B cell (primary cell): ENCODE measurements at regions not wholly inside any gene's neighbourhood (a gene's known extent, or its start where the extent isn't known, plus 50 kb on each side); places are given as distances from the start of the nearest gene placed in this dataset.

Experiments
- ATAC-seq: fragments of 200-7000 bp; cut with Tn5 transposase; one replicate; pipeline ENCODE4 v1.10.0; 2021; ENCODE audit warnings: low read depth, mild to moderate bottlenecking, moderate number of reproducible peaks, moderate library complexity
- CTCF ChIA-PET: fragments of 350-600 bp; sonication (Branson Sonifier 250); formaldehyde crosslinking; loops from one replicate; lab custom pipeline; 2021; ENCODE audit warnings: antibody characterized with exemption, inconsistent platforms; lab: Charles Lee
- POLR2A ChIA-PET: fragments of 350-600 bp; sonication (Branson Sonifier 250); formaldehyde crosslinking; loops from one replicate; lab custom pipeline; 2021; ENCODE audit warnings: antibody characterized with exemption; lab: Charles Lee
- DNase-seq: peaks from one replicate; pipeline ENCODE4 v3.0.0; 2013
- H2AFZ ChIP-seq: 2 replicates; pipeline ENCODE4 v1.6.1; 2012; ENCODE audit warnings: mild to moderate bottlenecking, low read depth, low read length; ENCODE audit not compliant: insufficient read depth, poor library complexity, severe bottlenecking
- H3K27ac ChIP-seq, 2 donors: 1 replicate in 1 of 2; 2 replicates in 1 of 2; pipeline ENCODE4 v1.5.1; 2012 to 2013; ENCODE audit warnings: low read length in 2 of 2, mild to moderate bottlenecking in 2 of 2, moderate library complexity in 1 of 2
- H3K27me3 ChIP-seq, 4 experiments: fragments of 200-600 bp in 1 of 4; sonication (generic) in 1 of 4; replicated peaks in 1 of 4; 1 replicate in 2 of 4; 2 replicates in 2 of 4; pipeline versions ENCODE4 v1.6.1 to v1.7.0; 2013 to 2016; ENCODE audit warnings: low read length in 3 of 4, mild to moderate bottlenecking in 2 of 4, mixed read lengths in 1 of 4, moderate library complexity in 1 of 4; ENCODE audit not compliant: insufficient read depth in 4 of 4, control insufficient read depth in 3 of 4; ENCODE audit errors: control extremely low read depth in 1 of 4
- H3K36me3 ChIP-seq, 2 experiments: replicated peaks in 1 of 2; 1 replicate in 1 of 2; 2 replicates in 1 of 2; pipeline versions ENCODE4 v1.6.1 to v1.7.1; 2013; ENCODE audit warnings: low read length in 1 of 2; ENCODE audit not compliant: insufficient read depth in 2 of 2, control insufficient read depth in 1 of 2; ENCODE audit errors: control extremely low read depth in 1 of 2, extremely low read depth in 1 of 2
- H3K4me1 ChIP-seq, 2 donors: fragments of 200-600 bp in 1 of 2; sonication (generic) in 1 of 2; 1 replicate in 1 of 2; 2 replicates in 1 of 2; pipeline versions ENCODE4 v1.5.1 to v1.6.1; 2013 to 2017; ENCODE audit warnings: low read length in 2 of 2; ENCODE audit not compliant: control insufficient read depth in 2 of 2, insufficient read depth in 2 of 2
- H3K4me2 ChIP-seq: replicated peaks from 2 replicates; pipeline ENCODE3; 2012; ENCODE audit warnings: mild to moderate bottlenecking, low read depth, low read length; ENCODE audit not compliant: poor library complexity, severe bottlenecking
- H3K4me3 ChIP-seq, 5 experiments: fragments of 200-600 bp in 1 of 5; sonication (generic) in 1 of 5; 1 replicate in 3 of 5; 2 replicates in 2 of 5; pipeline versions ENCODE4 v1.5.1 to v1.7.0; 2011 to 2016; ENCODE audit warnings: low read length in 4 of 5, mild to moderate bottlenecking in 4 of 5, low read depth in 2 of 5, control low read depth in 1 of 5, moderate library complexity in 1 of 5; ENCODE audit not compliant: insufficient read depth in 1 of 5; ENCODE audit errors: control extremely low read depth in 1 of 5, extremely low read depth in 1 of 5
- H3K79me2 ChIP-seq: fragments of 200-600 bp; sonication (generic); one replicate; pipeline ENCODE4 v1.6.0; 2016; ENCODE audit warnings: low read length; ENCODE audit not compliant: control insufficient read depth, insufficient read depth
- H3K9ac ChIP-seq: fragments of 200-600 bp; sonication (generic); 2 replicates; pipeline ENCODE4 v1.6.1; 2017; ENCODE audit warnings: mild to moderate bottlenecking, low read length, moderate library complexity
- H3K9me3 ChIP-seq, 3 donors: one replicate each; pipeline versions ENCODE4 v1.6.1 to v1.7.1; 2013; ENCODE audit warnings: low read length in 2 of 3; ENCODE audit not compliant: control insufficient read depth in 2 of 3, insufficient read depth in 1 of 3; ENCODE audit errors: control extremely low read depth in 1 of 3
- H4K20me1 ChIP-seq: 2 replicates; pipeline ENCODE4 v1.6.0; 2012; ENCODE audit warnings: mild to moderate bottlenecking, low read length; ENCODE audit not compliant: insufficient read depth, control insufficient read depth, poor library complexity, severe bottlenecking
- H3K27ac Mint-ChIP-seq: one replicate; pipeline ENCODE4 v1.8.0; 2021; ENCODE audit warnings: mixed read lengths
- H3K27me3 Mint-ChIP-seq: one replicate; pipeline ENCODE4 v1.8.0; 2021; ENCODE audit warnings: mixed read lengths
- H3K4me1 Mint-ChIP-seq: one replicate; pipeline ENCODE4 v1.8.0; 2021; ENCODE audit warnings: mixed read lengths
- H3K4me3 Mint-ChIP-seq: one replicate; pipeline ENCODE4 v1.8.0; 2021; ENCODE audit warnings: mixed read lengths
- H3K9me3 Mint-ChIP-seq: one replicate; pipeline ENCODE4 v1.8.0; 2022; ENCODE audit warnings: mixed read lengths; ENCODE audit not compliant: insufficient read depth
- EZH2 ChIP-seq: IDR thresholded peaks from 2 replicates; pipeline ENCODE4 v1.6.1; 2012; ENCODE audit warnings: borderline replicate concordance, low read depth, mild to moderate bottlenecking, moderate library complexity, low read length; ENCODE audit not compliant: insufficient read depth, poor library complexity, severe bottlenecking
- WGBS: methylation state at CpG from one replicate; pipeline ENCODE4 v1.1.5; 2013; ENCODE audit warnings: missing lambda C conversion rate; ENCODE audit not compliant: insufficient coverage; 5-methylcytosine and 5-hydroxymethylcytosine counted together
- intact Hi-C: fragments of 100-400 bp; cut with micrococcal nuclease; formaldehyde crosslinking; loops from one replicate; pipeline ENCODE4 v1.10.0; 2022
- TF ChIP-seq, protein P1 (sequence below): fragments of 200-600 bp; IDR thresholded peaks from one replicate; pipeline ENCODE4 v1.8.0; 2022; ENCODE audit warnings: antibody characterized with exemption, mild to moderate bottlenecking

DNA sequence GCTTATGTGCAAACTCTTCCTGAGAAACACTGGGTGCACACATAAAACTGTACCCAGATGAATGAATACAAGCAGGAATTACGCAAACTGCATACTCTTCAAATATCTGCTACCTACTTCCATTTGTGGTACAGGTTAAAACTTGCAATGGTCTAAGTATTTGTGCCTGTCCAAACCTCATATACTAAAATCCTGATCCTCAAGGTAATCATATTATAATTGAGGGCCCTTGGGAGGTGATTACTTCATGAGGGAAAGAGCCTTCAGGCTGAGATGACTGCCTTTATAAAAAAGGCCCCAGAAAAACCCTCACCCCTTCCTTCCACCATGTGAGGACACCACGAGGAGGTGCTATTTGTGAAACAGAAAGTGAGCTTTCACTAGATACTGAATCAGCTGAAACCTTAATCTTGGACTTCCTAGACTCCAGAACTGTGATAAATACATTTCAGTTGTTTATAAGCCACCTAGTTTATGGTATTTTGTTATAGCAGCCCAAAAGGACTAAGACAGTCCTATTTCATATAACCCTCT is 1977.2 kb downstream of the PCDH7 start:
- no peak overlapping the region for H3K4me2 ChIP-seq
- WGBS = no CpG with 5 or more reads among the region's 2 CpGs
- no peak overlapping the region for H3K27ac Mint-ChIP-seq
- H3K4me1 Mint-ChIP-seq = no peaks in the 10 kb centered on the region
- ATAC-seq (no peak), DNase-seq (no peak)
- ChIA-PET CTCF (no interaction called here), POLR2A (no interaction called here)
- H3K4me3 Mint-ChIP-seq = no peak overlapping the region
- no peak overlapping the region for H3K4me3 ChIP-seq
- H4K20me1 ChIP-seq = no peaks in the 10 kb centered on the region
- TF ChIP-seq, protein P1, sequence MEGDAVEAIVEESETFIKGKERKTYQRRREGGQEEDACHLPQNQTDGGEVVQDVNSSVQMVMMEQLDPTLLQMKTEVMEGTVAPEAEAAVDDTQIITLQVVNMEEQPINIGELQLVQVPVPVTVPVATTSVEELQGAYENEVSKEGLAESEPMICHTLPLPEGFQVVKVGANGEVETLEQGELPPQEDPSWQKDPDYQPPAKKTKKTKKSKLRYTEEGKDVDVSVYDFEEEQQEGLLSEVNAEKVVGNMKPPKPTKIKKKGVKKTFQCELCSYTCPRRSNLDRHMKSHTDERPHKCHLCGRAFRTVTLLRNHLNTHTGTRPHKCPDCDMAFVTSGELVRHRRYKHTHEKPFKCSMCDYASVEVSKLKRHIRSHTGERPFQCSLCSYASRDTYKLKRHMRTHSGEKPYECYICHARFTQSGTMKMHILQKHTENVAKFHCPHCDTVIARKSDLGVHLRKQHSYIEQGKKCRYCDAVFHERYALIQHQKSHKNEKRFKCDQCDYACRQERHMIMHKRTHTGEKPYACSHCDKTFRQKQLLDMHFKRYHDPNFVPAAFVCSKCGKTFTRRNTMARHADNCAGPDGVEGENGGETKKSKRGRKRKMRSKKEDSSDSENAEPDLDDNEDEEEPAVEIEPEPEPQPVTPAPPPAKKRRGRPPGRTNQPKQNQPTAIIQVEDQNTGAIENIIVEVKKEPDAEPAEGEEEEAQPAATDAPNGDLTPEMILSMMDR = no peak
- no peak for TF ChIP-seq EZH2
- intact Hi-C loops = no loop called here
- no peaks in the 10 kb centered on the region for H3K27me3 Mint-ChIP-seq
- H3K9me3 ChIP-seq = no peaks in the 10 kb centered on the region
- no peak overlapping the region for H2AFZ ChIP-seq
- H3K9me3 Mint-ChIP-seq = no peaks in the 10 kb centered on the region
- H3K36me3 ChIP-seq = no peaks in the 10 kb centered on the region
- H3K79me2 ChIP-seq = no peaks in the 10 kb centered on the region
- no peaks in the 10 kb centered on the region for H3K4me1 ChIP-seq
- no peak overlapping the region for H3K27ac ChIP-seq
- no peak overlapping the region for H3K9ac ChIP-seq
- no peaks in the 10 kb centered on the region for H3K27me3 ChIP-seq

GRCh38 chr4:32700838-32701237 is 1980.7 kb downstream of the PCDH7 start:
- no peaks in the 10 kb centered on the region for H3K36me3 ChIP-seq
- H3K4me1 Mint-ChIP-seq = no peaks in the 10 kb centered on the region
- H3K27me3 Mint-ChIP-seq = no peaks in the 10 kb centered on the region
- H3K27ac Mint-ChIP-seq = no peak overlapping the region
- H3K9me3 Mint-ChIP-seq = no peaks in the 10 kb centered on the region
- H3K4me3 ChIP-seq = no peak overlapping the region
- H3K4me1 ChIP-seq = no peaks in the 10 kb centered on the region
- H3K27ac ChIP-seq = no peak overlapping the region
- H3K79me2 ChIP-seq = no peaks in the 10 kb centered on the region
- H3K9me3 ChIP-seq = no peaks in the 10 kb centered on the region
- no peak overlapping the region for H3K9ac ChIP-seq
- ATAC-seq (no peak), DNase-seq (no peak)
- intact Hi-C loops = no loop called here
- 100% methylated on average over 1 of the region's 1 CpG for WGBS
- H2AFZ ChIP-seq = no peak overlapping the region
- no peak overlapping the region for H3K4me2 ChIP-seq
- no peaks in the 10 kb centered on the region for H4K20me1 ChIP-seq
- CTCF ChIA-PET = no interaction called here
- H3K4me3 Mint-ChIP-seq = no peak overlapping the region
- POLR2A ChIA-PET = no interaction called here
- no peak for TF ChIP-seq EZH2
- TF ChIP-seq, protein P1 = no peak
- H3K27me3 ChIP-seq = no peaks in the 10 kb centered on the region
